ENCODE measurements at regions not wholly inside any gene's neighbourhood (a gene's known extent, or its start where the extent isn't known, plus 50 kb on each side); places are given as distances from the start of the nearest gene placed in this dataset.

- intact Hi-C loops (cut with DNase I) = no loop called here
- DNase-seq = no peak
Measured at GRCh38 chr4:31045151-31045550, 325.0 kb downstream of the PCDH7 start.

- intact Hi-C loops (cut with DNase I) = no loop called here
- no peak for DNase-seq
Measured at GRCh38 chr4:31045724-31046318, 325.7 kb downstream of the PCDH7 start.

GRCh38 chr4:31051151-31051550, 331.0 kb downstream of the PCDH7 start:
- no peak for DNase-seq
- intact Hi-C loops (cut with DNase I) = no loop called here

GRCh38 chr4:31051565-31051964, 331.4 kb downstream of the PCDH7 start:
- no peak for DNase-seq
- intact Hi-C loops (cut with DNase I) = no loop called here

- DNase-seq = no peak
- intact Hi-C loops (cut with DNase I) = no loop called here
Measured at GRCh38 chr4:31052519-31052918, 332.4 kb downstream of the PCDH7 start.

GRCh38 chr4:31053451-31053850, 333.3 kb downstream of the PCDH7 start:
- DNase-seq = no peak
- intact Hi-C loops (cut with DNase I) = no loop called here

GRCh38 chr4:31054295-31054694, 334.1 kb downstream of the PCDH7 start:
- DNase-seq = no peak
- intact Hi-C loops (cut with DNase I) = no loop called here

- no peak for DNase-seq
Measured at GRCh38 chr4:31058656-31059055, 338.5 kb downstream of the PCDH7 start.

GRCh38 chr4:31059753-31060522, 339.8 kb downstream of the PCDH7 start:
- no peak for DNase-seq
- intact Hi-C loops (cut with DNase I) = no loop called here

More at GRCh38 chr4:31058656-31059055, 338.5 kb downstream of the PCDH7 start:
- intact Hi-C loops (cut with DNase I) = no loop called here

GRCh38 chr4:31065086-31065485, 344.9 kb downstream of the PCDH7 start:
- DNase-seq = no peak
- intact Hi-C loops (cut with DNase I) = no loop called here

GRCh38 chr4:31068257-31069075, 348.3 kb downstream of the PCDH7 start:
- DNase-seq = no peak
- intact Hi-C loops (cut with DNase I) = no loop called here

- intact Hi-C loops (cut with DNase I) = no loop called here
- DNase-seq = no peak
Measured at GRCh38 chr4:31069151-31069550, 349.0 kb downstream of the PCDH7 start.

- intact Hi-C loops (cut with DNase I) = no loop called here
- no peak for DNase-seq
Measured at GRCh38 chr4:31071508-31072486, 351.6 kb downstream of the PCDH7 start.

GRCh38 chr4:31075969-31076368, 355.8 kb downstream of the PCDH7 start:
- intact Hi-C loops (cut with DNase I) = no loop called here

GRCh38 chr4:31078661-31079060, 358.5 kb downstream of the PCDH7 start:
- no peak for DNase-seq
- intact Hi-C loops (cut with DNase I) = no loop called here

More at GRCh38 chr4:31075969-31076368, 355.8 kb downstream of the PCDH7 start:
- DNase-seq = no peak

- intact Hi-C loops (cut with DNase I) = no loop called here
- no peak for DNase-seq
Measured at GRCh38 chr4:31080887-31081286, 360.7 kb downstream of the PCDH7 start.

- DNase-seq = no peak
- intact Hi-C loops (cut with DNase I) = no loop called here
Measured at GRCh38 chr4:31081366-31081765, 361.2 kb downstream of the PCDH7 start.

- no peak for DNase-seq
- intact Hi-C loops (cut with DNase I) = no loop called here
Measured at GRCh38 chr4:31083456-31083855, 363.3 kb downstream of the PCDH7 start.

GRCh38 chr4:31084806-31085416, 364.7 kb downstream of the PCDH7 start:
- intact Hi-C loops (cut with DNase I) = no loop called here
- DNase-seq = peak in 1 of 10 donors; percentile 43

- DNase-seq = no peak
Measured at GRCh38 chr4:31085689-31086088, 365.5 kb downstream of the PCDH7 start.

More at GRCh38 chr4:31085689-31086088, 365.5 kb downstream of the PCDH7 start:
- intact Hi-C loops (cut with DNase I) = no loop called here
